ENCODE measurements at regions not wholly inside any gene's neighbourhood (a gene's known extent, or its start where the extent isn't known, plus 50 kb on each side); places are given as distances from the start of the nearest gene placed in this dataset.

DNA sequence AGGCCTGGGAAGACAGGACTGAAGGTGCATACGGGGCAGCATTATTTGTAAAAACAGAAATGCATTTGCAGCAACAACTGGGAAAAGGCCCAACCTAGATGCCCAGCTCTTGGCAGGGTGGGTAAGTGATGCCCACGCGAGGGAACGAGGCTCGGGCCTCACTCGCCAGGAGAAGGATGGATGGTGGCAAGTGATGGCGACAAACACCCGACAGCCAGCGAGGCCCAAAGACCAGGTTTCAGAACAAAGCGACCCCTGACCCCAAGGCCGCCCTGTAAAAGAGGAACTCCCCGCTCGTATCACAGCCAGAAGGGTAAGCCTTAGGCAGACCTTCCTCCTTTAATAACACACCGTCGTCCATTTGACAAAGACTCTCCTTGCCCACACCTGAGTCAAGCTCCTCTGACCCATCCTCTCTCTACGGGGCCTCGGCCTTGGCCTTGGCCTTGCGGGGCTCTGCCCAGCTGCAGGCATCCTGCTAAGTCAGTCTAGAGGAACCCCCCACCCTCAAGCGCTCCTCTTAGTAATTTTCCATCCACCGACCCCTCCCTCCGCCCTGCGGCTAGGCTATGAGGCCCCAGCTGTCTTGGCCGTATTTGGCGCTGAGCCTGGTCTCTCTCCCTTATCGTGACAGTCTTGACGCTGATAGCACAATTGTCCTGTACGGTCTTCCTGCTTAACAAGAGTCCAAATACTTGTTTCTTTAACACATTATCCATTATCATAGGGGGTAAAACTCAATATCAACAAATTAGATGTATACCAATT, 80.2 kb downstream of the NCOR2 start:
- TF ChIP-seq, protein P1, sequence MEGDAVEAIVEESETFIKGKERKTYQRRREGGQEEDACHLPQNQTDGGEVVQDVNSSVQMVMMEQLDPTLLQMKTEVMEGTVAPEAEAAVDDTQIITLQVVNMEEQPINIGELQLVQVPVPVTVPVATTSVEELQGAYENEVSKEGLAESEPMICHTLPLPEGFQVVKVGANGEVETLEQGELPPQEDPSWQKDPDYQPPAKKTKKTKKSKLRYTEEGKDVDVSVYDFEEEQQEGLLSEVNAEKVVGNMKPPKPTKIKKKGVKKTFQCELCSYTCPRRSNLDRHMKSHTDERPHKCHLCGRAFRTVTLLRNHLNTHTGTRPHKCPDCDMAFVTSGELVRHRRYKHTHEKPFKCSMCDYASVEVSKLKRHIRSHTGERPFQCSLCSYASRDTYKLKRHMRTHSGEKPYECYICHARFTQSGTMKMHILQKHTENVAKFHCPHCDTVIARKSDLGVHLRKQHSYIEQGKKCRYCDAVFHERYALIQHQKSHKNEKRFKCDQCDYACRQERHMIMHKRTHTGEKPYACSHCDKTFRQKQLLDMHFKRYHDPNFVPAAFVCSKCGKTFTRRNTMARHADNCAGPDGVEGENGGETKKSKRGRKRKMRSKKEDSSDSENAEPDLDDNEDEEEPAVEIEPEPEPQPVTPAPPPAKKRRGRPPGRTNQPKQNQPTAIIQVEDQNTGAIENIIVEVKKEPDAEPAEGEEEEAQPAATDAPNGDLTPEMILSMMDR (IDR thresholded peaks at IDR 0.05; ENCODE audit: borderline replicate concordance, insufficient read depth, low read depth, low read length), result no peak
- H3K4me3 ChIP-seq (ENCODE audit: low read depth, low read length), result no peak overlapping the region

GRCh38 chr12:124486346-124486963, 81.0 kb downstream of the NCOR2 start:
- H3K4me3 ChIP-seq (ENCODE audit: low read depth, low read length), result no peak overlapping the region
- TF ChIP-seq, protein P1 (IDR thresholded peaks at IDR 0.05; ENCODE audit: borderline replicate concordance, insufficient read depth, low read depth, low read length), result no peak

- TF ChIP-seq, protein P1 (IDR thresholded peaks at IDR 0.05; ENCODE audit: borderline replicate concordance, insufficient read depth, low read depth, low read length), result no peak
These were observed 82.0 kb downstream of the NCOR2 start for GRCh38 chr12:124485371-124485770.

GRCh38 chr12:124484526-124484953, 82.9 kb downstream of the NCOR2 start:
- no peak overlapping the region for H3K4me3 ChIP-seq (ENCODE audit: low read depth, low read length)
- TF ChIP-seq, protein P1 (IDR thresholded peaks at IDR 0.05; ENCODE audit: borderline replicate concordance, insufficient read depth, low read depth, low read length), result no peak

More at GRCh38 chr12:124485371-124485770, 82.0 kb downstream of the NCOR2 start:
- no peak overlapping the region for H3K4me3 ChIP-seq (ENCODE audit: low read depth, low read length)

DNA sequence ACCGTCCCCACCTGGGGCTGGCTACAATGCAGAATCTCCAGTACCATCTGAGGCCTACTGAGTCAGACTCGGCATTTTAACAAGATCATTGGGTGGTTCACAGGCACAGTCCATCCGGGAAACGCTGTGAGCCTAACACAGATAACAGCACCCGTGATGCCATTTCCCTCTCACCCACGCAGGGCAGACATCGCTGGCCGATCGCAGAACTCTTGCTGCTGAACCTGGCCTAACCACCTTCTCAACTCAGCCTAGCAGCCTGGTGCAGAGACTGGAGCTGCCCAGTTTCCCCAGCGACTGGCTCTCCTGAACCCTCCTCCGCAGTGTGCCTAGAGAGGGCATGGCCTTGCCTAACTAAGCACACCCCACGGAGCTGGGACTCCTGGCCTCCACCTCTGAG, 83.3 kb downstream of the NCOR2 start:
- TF ChIP-seq, protein P1 (IDR thresholded peaks at IDR 0.05; ENCODE audit: borderline replicate concordance, insufficient read depth, low read depth, low read length), result no peak
- no peak overlapping the region for H3K4me3 ChIP-seq (ENCODE audit: low read depth, low read length)

GRCh38 chr12:124482901-124483799, 84.3 kb downstream of the NCOR2 start:
- H3K4me3 ChIP-seq (ENCODE audit: low read depth, low read length), result no peak overlapping the region
- TF ChIP-seq, protein P1 (IDR thresholded peaks at IDR 0.05; ENCODE audit: borderline replicate concordance, insufficient read depth, low read depth, low read length), result no peak

All from GM12875 (cell line).